GM13976 (cell line): ENCODE measurements at regions not wholly inside any gene's neighbourhood (a gene's known extent, or its start where the extent isn't known, plus 50 kb on each side); places are given as distances from the start of the nearest gene placed in this dataset.

ENCODE experiments used
- DNase-seq: peaks from one replicate; pipeline ENCODE4 v3.0.0; 2012; ENCODE audit warnings: low spot score
- in situ Hi-C: fragments of 300-500 bp; cut with MboI; formaldehyde crosslinking; loops from one replicate; pipeline ENCODE4 v1.12.0; 2022; ENCODE audit warnings: low sequenced_read_pairs, mixed read lengths, inconsistent platforms; ENCODE audit not compliant: unreplicated experiment
- TF ChIP-seq, protein P1 (sequence below): IDR thresholded peaks from 2 replicates; pipeline ENCODE4 v1.5.1; 2012; ENCODE audit warnings: borderline replicate concordance, mild to moderate bottlenecking; ENCODE audit not compliant: insufficient read depth; ENCODE audit errors: extremely low read depth, missing control alignments, control extremely low read depth

DNA sequence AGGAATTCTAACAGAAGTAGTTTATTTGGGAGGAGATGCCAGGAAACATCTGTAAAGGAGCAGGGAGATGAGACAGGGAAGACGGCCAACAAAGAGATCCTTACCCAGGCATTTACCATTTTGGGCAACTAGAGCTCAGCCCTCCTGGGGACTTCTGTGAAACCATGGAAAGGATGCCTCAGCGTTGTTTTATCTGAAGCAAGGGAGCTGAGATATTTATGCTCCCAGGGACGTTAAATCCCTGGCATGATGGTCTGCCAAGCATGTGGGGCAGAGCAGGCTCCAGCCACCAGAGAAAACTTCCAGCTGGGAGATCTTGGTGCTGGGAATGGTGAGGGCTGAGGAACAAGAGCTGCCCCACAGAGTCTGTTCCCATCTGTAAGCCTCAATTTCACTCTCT lies 114.8 kb upstream of the FOXF1 start:
- no peak for DNase-seq
- TF ChIP-seq, protein P1, sequence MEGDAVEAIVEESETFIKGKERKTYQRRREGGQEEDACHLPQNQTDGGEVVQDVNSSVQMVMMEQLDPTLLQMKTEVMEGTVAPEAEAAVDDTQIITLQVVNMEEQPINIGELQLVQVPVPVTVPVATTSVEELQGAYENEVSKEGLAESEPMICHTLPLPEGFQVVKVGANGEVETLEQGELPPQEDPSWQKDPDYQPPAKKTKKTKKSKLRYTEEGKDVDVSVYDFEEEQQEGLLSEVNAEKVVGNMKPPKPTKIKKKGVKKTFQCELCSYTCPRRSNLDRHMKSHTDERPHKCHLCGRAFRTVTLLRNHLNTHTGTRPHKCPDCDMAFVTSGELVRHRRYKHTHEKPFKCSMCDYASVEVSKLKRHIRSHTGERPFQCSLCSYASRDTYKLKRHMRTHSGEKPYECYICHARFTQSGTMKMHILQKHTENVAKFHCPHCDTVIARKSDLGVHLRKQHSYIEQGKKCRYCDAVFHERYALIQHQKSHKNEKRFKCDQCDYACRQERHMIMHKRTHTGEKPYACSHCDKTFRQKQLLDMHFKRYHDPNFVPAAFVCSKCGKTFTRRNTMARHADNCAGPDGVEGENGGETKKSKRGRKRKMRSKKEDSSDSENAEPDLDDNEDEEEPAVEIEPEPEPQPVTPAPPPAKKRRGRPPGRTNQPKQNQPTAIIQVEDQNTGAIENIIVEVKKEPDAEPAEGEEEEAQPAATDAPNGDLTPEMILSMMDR, result no peak
- in situ Hi-C loops, result no loop called here

DNA sequence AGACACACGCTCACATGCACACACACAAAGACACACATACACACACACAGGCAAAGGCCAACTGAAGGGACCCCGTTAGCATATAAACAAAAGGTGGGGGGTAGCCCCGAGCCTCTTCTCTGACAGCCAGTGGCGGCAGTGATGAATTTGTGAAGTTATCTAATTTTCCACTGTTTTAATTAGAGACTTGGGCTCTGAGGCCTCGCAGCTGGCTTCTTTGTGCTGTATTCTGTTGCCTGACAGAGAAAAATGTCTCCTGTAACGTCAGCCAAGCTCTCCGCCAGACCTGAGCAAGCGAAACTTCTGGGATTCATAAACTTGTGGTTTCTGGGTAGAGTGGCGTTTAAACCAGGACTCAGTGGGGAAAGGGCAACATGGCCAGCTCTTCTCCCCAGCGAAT lies 113.9 kb upstream of the FOXF1 start:
- in situ Hi-C loops, result no loop called here
- no peak for DNase-seq
- TF ChIP-seq, protein P1, result no peak

DNA sequence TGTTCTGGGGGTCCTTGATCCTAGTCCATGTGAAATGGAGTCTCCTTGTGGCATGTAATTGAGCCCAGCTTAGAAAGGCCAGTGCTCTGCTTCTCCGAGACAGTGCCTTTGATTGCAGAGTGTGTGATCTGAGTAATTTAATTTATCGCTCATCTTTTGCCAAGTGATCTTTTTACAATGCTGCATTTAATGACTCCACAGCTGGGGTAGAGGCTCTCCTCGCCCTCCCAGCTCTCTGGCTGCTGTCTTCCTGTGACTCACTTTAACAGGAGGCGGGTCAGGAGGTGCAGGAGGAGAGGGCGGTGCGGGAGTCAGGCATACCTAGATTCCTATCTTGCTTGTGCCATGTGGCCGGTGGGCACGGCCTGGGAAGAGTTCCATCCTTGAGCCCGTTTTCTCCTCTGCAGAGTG lies 113.4 kb upstream of the FOXF1 start:
- no peak for DNase-seq
- TF ChIP-seq, protein P1, result no peak
- in situ Hi-C loops, result no loop called here

DNA sequence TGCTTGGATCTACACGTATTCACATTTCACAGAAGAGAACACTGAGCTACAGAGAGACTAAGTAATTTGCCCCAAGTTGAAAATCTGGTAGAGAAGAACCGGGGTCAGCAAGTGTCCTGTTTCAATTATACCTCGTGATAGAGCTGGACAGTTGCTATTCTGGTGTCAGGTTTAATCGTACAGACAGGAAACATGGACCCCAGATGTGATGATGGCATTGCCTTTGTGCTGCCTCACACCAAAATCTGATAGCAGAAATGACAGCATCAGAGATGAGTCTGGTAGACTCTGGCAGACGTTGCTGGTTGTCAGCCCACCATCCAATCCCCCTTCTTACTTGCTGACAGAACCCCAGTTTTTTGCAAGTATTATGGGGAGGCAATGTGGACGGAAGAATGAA lies 112.1 kb upstream of the FOXF1 start:
- DNase-seq, result no peak
- in situ Hi-C loops, result no loop called here
- TF ChIP-seq, protein P1, result no peak

DNA sequence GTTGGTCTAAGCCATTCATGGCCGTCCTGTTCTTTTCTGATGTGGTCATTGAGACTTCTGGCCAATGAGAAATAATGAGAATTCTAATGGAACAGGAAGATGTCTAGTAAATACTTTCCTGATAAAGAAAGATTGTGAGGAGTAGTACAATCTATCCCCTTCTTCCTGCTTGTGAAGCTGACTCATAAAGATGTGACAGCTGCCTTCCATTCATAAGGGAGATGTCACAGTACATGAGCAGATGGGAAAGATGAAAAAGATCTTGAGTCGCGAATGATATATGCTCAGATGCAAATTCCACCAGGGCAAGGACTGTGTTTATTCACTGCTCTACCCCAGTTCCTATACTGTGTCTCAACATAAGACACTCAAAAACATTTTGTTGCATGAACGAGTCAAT lies 111.7 kb upstream of the FOXF1 start:
- DNase-seq, result no peak
- TF ChIP-seq, protein P1, result no peak
- in situ Hi-C loops, result no loop called here

DNA sequence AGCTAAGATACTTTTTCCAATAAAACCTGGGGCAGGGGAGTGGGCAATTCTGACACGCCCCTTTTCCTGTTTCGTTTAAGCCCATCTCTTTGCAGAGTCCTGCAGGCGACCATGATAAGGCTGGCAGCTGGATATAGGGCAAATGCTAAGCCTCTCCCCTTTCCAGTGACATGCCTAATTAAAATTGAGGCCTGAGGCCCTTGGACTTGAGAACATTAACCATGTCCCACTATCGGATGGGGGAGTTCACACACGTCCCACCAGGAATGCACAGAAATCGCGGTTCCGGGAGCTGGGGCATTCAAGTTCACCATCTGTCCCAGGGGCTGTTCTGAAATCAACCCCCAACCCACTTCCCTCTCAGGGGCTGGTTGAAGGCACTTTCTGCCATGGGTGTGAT lies 109.2 kb upstream of the FOXF1 start:
- TF ChIP-seq, protein P1, result no peak
- in situ Hi-C loops, result no loop called here
- no peak for DNase-seq

DNA sequence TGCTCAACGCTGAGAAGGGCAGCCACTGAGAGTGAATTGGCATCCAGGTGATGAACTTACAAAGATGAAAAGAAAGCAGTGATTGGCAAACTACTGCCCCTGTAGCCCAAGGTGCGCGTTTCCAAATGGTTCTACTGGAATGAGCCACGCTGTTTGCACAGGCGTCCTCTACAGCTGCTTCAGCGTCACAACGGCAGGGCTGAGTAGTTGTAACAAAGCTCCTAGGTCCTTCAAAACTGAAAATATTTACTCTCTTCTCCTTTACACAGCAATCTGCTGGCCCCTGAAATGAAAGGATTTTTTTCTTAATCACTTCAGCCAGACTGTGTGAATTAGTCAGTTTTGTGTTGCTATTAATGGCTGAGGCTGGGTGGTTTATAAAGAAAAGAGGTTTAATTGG lies 107.2 kb upstream of the FOXF1 start:
- TF ChIP-seq, protein P1, result no peak
- no peak for DNase-seq
- in situ Hi-C loops, result no loop called here
